ENCODE measurements at regions not wholly inside any gene's neighbourhood (a gene's known extent, or its start where the extent isn't known, plus 50 kb on each side); places are given as distances from the start of the nearest gene placed in this dataset.

GRCh38 chr7:91796122-91796521 lies 84.4 kb downstream of the MTERF1 start:
- TF ChIP-seq CTCF (IDR thresholded peaks at IDR 0.05) (no peak), POLR2A (IDR thresholded peaks at IDR 0.05) (no peak)
